SU-DHL-6 (cell line): ENCODE measurements at regions not wholly inside any gene's neighbourhood (a gene's known extent, or its start where the extent isn't known, plus 50 kb on each side); places are given as distances from the start of the nearest gene placed in this dataset.

Source experiments
- H2AFZ ChIP-seq: fragments of 200-600 bp; sonication (generic); 2 replicates; pipeline ENCODE4 v1.6.1; 2014; ENCODE audit warnings: low read depth, mild to moderate bottlenecking, moderate library complexity, mixed read lengths, antibody characterized with exemption, low read length; ENCODE audit not compliant: severe bottlenecking
- H3F3A ChIP-seq: fragments of 200-600 bp; shearing (Covaris generic); 2 replicates; pipeline ENCODE4 v1.6.0; 2016; ENCODE audit warnings: antibody characterized with exemption, mild to moderate bottlenecking; ENCODE audit not compliant: insufficient read depth
- H3K27ac ChIP-seq: fragments of 200-600 bp; sonication (generic); 2 replicates; pipeline ENCODE4 v1.5.1; 2016; ENCODE audit warnings: low read depth, mild to moderate bottlenecking, low read length, moderate library complexity, mixed read lengths
- H3K27me3 ChIP-seq: fragments of 200-600 bp; sonication (generic), shearing (Covaris generic); 2 replicates; pipeline ENCODE4 v1.6.0; 2014; ENCODE audit warnings: mild to moderate bottlenecking, low read length
- H3K36me3 ChIP-seq: fragments of 200-600 bp; sonication (generic); 2 replicates; pipeline ENCODE4 v1.6.1; 2014; ENCODE audit warnings: mild to moderate bottlenecking, low read length, mixed read lengths
- H3K4me2 ChIP-seq: fragments of 300-600, 200-600 bp; shearing (Covaris generic), sonication (generic); 2 replicates; pipeline ENCODE4 v1.6.0; 2014; ENCODE audit warnings: low read length, low read depth, mild to moderate bottlenecking; ENCODE audit not compliant: poor library complexity, severe bottlenecking
- H3K4me3 ChIP-seq: fragments of 200-600 bp; sonication (generic); 2 replicates; pipeline ENCODE4 v1.5.1; 2014; ENCODE audit warnings: antibody characterized with exemption, low read length, mild to moderate bottlenecking, mixed read lengths; ENCODE audit not compliant: insufficient read depth, poor library complexity, severe bottlenecking
- H3K79me2 ChIP-seq: fragments of 200-600 bp; sonication (generic); 2 replicates; pipeline ENCODE4 v1.6.1; 2014; ENCODE audit warnings: mild to moderate bottlenecking, low read length, moderate library complexity; ENCODE audit not compliant: insufficient read depth
- H3K9ac ChIP-seq: fragments of 200-600 bp; sonication (generic); 2 replicates; pipeline ENCODE4 v1.7.0; 2014; ENCODE audit warnings: mild to moderate bottlenecking, low read length
- H3K9me2 ChIP-seq: fragments of 200-600 bp; sonication (generic); replicated peaks from 2 replicates; pipeline ENCODE4 v1.6.1; 2014; ENCODE audit warnings: low read length; ENCODE audit not compliant: insufficient read depth
- H3K9me3 ChIP-seq: fragments of 200-600 bp; sonication (generic); 2 replicates; pipeline ENCODE4 v1.6.1; 2014; ENCODE audit warnings: low read length, mixed read lengths; ENCODE audit not compliant: insufficient read depth
- H4K20me1 ChIP-seq: fragments of 200-600 bp; sonication (generic); 2 replicates; pipeline ENCODE4 v1.6.1; 2014; ENCODE audit warnings: low read depth, mild to moderate bottlenecking, antibody characterized with exemption, low read length, moderate library complexity, mixed read lengths
- EZH2phosphoT487 ChIP-seq: fragments of 200-600 bp; sonication (generic), shearing (Covaris generic); conservative IDR thresholded peaks from 2 replicates; pipeline ENCODE4 v1.6.1; 2018; ENCODE audit warnings: mild to moderate bottlenecking, antibody characterized with exemption, low read length, moderate library complexity, mixed read lengths
- TF ChIP-seq, protein P1 (sequence below): fragments of 200-600 bp; sonication (generic); IDR thresholded peaks from one replicate; pipeline ENCODE4 v1.5.1; 2017; ENCODE audit warnings: antibody characterized with exemption, mild to moderate bottlenecking, low read length, moderate library complexity; ENCODE audit not compliant: insufficient read depth, poor library complexity, severe bottlenecking

DNA sequence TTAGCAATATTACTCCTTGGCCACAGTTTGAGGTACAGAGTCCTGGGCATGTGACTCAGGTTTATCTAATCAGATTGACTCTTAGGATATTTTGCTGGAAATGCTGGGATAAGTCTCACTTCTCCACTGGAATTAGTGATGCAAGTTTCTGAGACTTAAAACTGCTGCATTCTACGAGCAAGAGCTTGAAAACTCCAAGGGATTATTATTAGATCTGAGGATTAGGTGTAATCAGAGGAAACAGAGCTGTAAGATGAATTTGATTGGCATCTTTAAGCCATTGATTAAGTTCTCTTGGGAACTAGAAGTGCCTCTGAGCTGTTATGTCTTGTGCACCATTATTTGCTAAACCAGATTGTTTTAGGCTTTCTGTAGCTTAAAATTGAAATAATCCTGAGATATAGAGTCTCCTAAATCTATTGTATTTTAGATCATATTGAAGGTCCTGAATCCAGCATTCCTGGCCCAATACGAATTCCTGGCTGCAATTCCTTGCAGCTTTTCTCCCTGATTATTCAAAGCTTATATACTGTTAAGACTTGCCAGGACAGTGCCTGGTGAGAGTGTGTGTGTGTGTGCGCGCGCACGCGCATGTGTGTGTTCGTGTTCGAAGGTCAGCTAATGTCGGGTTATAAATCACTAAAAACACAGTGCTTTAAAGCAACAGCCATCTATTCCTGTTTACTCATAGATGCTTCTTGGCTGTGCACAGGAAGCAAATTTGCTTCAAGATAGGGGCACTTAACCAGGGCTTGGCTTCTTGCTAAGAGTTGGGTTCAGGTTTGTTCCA lies 735.1 kb downstream of the STIM2 start:
- H3K79me2 ChIP-seq, result no peaks in the 10 kb centered on the region
- no peak overlapping the region for H3K4me3 ChIP-seq
- no peak for TF ChIP-seq EZH2phosphoT487
- TF ChIP-seq, protein P1, sequence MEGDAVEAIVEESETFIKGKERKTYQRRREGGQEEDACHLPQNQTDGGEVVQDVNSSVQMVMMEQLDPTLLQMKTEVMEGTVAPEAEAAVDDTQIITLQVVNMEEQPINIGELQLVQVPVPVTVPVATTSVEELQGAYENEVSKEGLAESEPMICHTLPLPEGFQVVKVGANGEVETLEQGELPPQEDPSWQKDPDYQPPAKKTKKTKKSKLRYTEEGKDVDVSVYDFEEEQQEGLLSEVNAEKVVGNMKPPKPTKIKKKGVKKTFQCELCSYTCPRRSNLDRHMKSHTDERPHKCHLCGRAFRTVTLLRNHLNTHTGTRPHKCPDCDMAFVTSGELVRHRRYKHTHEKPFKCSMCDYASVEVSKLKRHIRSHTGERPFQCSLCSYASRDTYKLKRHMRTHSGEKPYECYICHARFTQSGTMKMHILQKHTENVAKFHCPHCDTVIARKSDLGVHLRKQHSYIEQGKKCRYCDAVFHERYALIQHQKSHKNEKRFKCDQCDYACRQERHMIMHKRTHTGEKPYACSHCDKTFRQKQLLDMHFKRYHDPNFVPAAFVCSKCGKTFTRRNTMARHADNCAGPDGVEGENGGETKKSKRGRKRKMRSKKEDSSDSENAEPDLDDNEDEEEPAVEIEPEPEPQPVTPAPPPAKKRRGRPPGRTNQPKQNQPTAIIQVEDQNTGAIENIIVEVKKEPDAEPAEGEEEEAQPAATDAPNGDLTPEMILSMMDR, result no peak

DNA sequence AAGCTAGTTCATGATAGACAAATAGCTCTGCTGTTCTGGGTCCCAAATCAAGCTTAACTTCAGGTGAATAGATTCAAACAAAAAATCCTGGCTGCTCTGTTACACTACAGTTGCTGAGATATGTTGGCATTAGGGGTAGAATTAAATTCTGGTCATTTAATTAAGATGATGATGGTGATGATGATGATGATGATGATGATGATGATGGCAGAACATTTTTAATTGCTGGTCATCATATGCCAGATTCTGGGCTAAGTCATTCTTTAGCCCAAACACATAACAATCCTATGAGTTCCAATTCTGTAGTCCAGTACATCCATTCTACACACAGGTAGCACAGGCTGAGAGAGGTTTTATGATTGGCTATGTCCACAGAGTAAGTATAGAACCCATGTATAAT lies 741.5 kb downstream of the STIM2 start:
- H3K36me3 ChIP-seq, result no peaks in the 10 kb centered on the region
- H2AFZ ChIP-seq, result no peak overlapping the region
- no peaks in the 10 kb centered on the region for H4K20me1 ChIP-seq
- H3F3A ChIP-seq, result no peaks in the 10 kb centered on the region
- H3K79me2 ChIP-seq, result no peaks in the 10 kb centered on the region
- H3K9ac ChIP-seq, result no peak overlapping the region
- H3K9me3 ChIP-seq, result no peaks in the 10 kb centered on the region
- TF ChIP-seq EZH2phosphoT487, result no peak
- TF ChIP-seq, protein P1, result no peak
- H3K4me2 ChIP-seq, result no peak overlapping the region
- H3K4me3 ChIP-seq, result no peak overlapping the region
- H3K27ac ChIP-seq, result no peak overlapping the region
- no peaks in the 10 kb centered on the region for H3K27me3 ChIP-seq
- 0 out of 2 replicates have a peak, but pooled peaks cover 4% of the 10 kb centered on the region for H3K9me2 ChIP-seq

More for the DNA sequence above, 735.1 kb downstream of the STIM2 start:
- Histone ChIP-seq H3K36me3 (no peaks in the 10 kb centered on the region), H3K9me3 (no peaks in the 10 kb centered on the region), H3F3A (no peaks in the 10 kb centered on the region), H3K4me2 (no peak overlapping the region), H4K20me1 (no peaks in the 10 kb centered on the region), H3K27ac (no peak overlapping the region), H3K27me3 (no peaks in the 10 kb centered on the region), H3K9me2 (0 out of 2 replicates have a peak, but pooled peaks cover 2% of the 10 kb centered on the region), H3K9ac (no peak overlapping the region), H2AFZ (no peak overlapping the region)

DNA sequence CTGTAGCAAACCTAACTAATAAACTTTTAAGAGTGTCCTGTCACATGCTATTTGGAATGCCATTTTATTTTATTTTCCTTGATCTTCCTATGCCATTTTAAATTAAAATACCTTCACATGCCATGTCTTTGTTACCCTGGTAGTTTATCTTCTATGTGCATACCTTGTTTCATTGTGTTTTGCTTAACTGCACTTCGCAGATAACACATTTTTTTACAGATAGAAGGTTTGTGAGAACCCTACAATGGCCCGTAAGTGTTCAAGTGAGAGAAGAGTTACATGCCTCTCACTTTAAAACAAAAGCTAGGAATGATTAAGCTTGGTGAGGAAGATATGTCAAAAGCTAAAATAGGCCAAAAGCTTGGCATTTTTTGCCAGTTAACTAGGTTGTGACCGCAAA lies 744.1 kb downstream of the STIM2 start:
- H3K79me2 ChIP-seq, result no peaks in the 10 kb centered on the region
- H3K27ac ChIP-seq, result no peak overlapping the region
- no peak for TF ChIP-seq EZH2phosphoT487
- no peak overlapping the region for H3K4me3 ChIP-seq
- H3K27me3 ChIP-seq, result no peaks in the 10 kb centered on the region
- H4K20me1 ChIP-seq, result no peaks in the 10 kb centered on the region
- H3K9me2 ChIP-seq, result 0 out of 2 replicates have a peak, but pooled peaks cover 4% of the 10 kb centered on the region
- no peaks in the 10 kb centered on the region for H3K36me3 ChIP-seq
- no peak overlapping the region for H3K9ac ChIP-seq
- no peak overlapping the region for H2AFZ ChIP-seq
- no peaks in the 10 kb centered on the region for H3F3A ChIP-seq
- H3K4me2 ChIP-seq, result no peak overlapping the region
- no peaks in the 10 kb centered on the region for H3K9me3 ChIP-seq

DNA sequence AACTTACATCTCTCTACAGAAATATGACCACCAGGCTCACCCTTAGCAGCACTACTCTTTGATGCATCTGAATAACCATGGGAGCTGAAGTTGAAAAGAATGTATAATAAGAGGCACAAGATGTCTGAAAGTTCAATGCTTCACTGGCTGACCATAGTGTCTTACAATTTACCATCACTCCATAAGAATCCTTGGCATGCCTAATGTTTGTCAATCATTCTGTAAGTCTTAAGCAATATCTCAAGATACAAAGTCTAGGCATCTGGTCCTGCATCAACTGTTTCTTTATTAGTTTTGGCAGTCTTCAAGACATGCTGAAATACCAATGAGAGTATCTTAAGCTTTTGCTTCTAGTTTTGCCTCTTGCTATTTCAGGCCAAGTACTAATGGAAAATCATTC lies 755.5 kb downstream of the STIM2 start:
- Histone ChIP-seq H3K9me2 (no peaks in the 10 kb centered on the region), H3K9me3 (no peaks in the 10 kb centered on the region), H3K79me2 (no peaks in the 10 kb centered on the region), H3K4me2 (no peak overlapping the region), H3F3A (no peaks in the 10 kb centered on the region), H4K20me1 (no peaks in the 10 kb centered on the region), H3K27ac (no peak overlapping the region), H3K36me3 (no peaks in the 10 kb centered on the region), H3K9ac (no peak overlapping the region), H2AFZ (no peak overlapping the region), H3K4me3 (no peak overlapping the region), H3K27me3 (no peaks in the 10 kb centered on the region)
- no peak for TF ChIP-seq EZH2phosphoT487
- TF ChIP-seq, protein P1, result no peak
